WTC11 (cell line): ENCODE measurements at regions not wholly inside any gene's neighbourhood (a gene's known extent, or its start where the extent isn't known, plus 50 kb on each side); places are given as distances from the start of the nearest gene placed in this dataset.

ENCODE experiments used
- ATAC-seq: fragments of 200-7000 bp; cut with Tn5 transposase; 2 replicates; pipeline ENCODE4 v1.10.0; 2021; ENCODE audit warnings: mild to moderate bottlenecking, moderate library complexity
- CTCF ChIA-PET: fragments of 300-600 bp; sonication (Branson Sonifier 250); formaldehyde crosslinking; loops from one replicate; lab custom pipeline; 2021; ENCODE audit warnings: antibody characterized with exemption; lab: Charles Lee
- POLR2A ChIA-PET: fragments of 350-600 bp; sonication (Branson Sonifier 250); formaldehyde crosslinking; loops from one replicate; lab custom pipeline; 2021; ENCODE audit warnings: antibody characterized with exemption; lab: Charles Lee
- DNase-seq: peaks from one replicate; pipeline ENCODE4 v3.0.0; 2021; ENCODE audit warnings: low spot score
- H3K27ac Mint-ChIP-seq: 2 replicates; pipeline ENCODE4 v1.8.0; 2021; ENCODE audit warnings: mixed read lengths
- H3K27me3 Mint-ChIP-seq: 2 replicates; pipeline ENCODE4 v1.8.0; 2021; ENCODE audit warnings: low read depth, mild to moderate bottlenecking, moderate library complexity, mixed read lengths
- H3K36me3 Mint-ChIP-seq: 2 replicates; pipeline ENCODE4 v1.8.0; 2021; ENCODE audit warnings: mixed read lengths
- H3K4me1 Mint-ChIP-seq: 2 replicates; pipeline ENCODE4 v1.8.0; 2022; ENCODE audit warnings: mixed read lengths
- H3K4me3 Mint-ChIP-seq: 2 replicates; pipeline ENCODE4 v1.8.0; 2021; ENCODE audit warnings: mild to moderate bottlenecking, moderate library complexity, mixed read lengths
- H3K9me3 Mint-ChIP-seq: 2 replicates; pipeline ENCODE4 v1.8.0; 2021; ENCODE audit warnings: mixed read lengths
- ATF1 ChIP-seq: sonication (generic); formaldehyde crosslinking; IDR thresholded peaks from 2 replicates; pipeline ENCODE4 v1.8.1; 2023; ENCODE audit warnings: mild to moderate bottlenecking, moderate library complexity, missing genetic modification reagents
- CREM ChIP-seq: sonication (generic); formaldehyde crosslinking; IDR thresholded peaks from 2 replicates; pipeline ENCODE4 v1.8.1; 2022; ENCODE audit warnings: mild to moderate bottlenecking, missing genetic modification reagents, moderate library complexity
- ETV6 ChIP-seq: sonication (generic); formaldehyde crosslinking; IDR thresholded peaks from 2 replicates; pipeline ENCODE4 v1.8.1; 2022; ENCODE audit warnings: mild to moderate bottlenecking, missing genetic modification reagents
- HMGA2 ChIP-seq: fragments of 250-450 bp; sonication (Bioruptor Pico); IDR thresholded peaks from 2 replicates; pipeline ENCODE4 v1.4.0; 2021; ENCODE audit warnings: mild to moderate bottlenecking, moderate library complexity
- MXD4 ChIP-seq: fragments of 250-450 bp; sonication (Bioruptor Pico); IDR thresholded peaks from 2 replicates; pipeline ENCODE4 v1.8.0; 2021; ENCODE audit warnings: mild to moderate bottlenecking, moderate library complexity, borderline replicate concordance
- NFYB ChIP-seq: sonication (generic); formaldehyde crosslinking; conservative IDR thresholded peaks from 2 replicates; pipeline ENCODE4 v1.8.0; 2022; ENCODE audit warnings: low read depth, missing genetic modification reagents
- RORB ChIP-seq: fragments of 250-450 bp; sonication (Bioruptor Pico); IDR thresholded peaks from 2 replicates; pipeline ENCODE4 v1.9.0; 2021; ENCODE audit warnings: mild to moderate bottlenecking
- SMAD3 ChIP-seq: sonication (generic); formaldehyde crosslinking; IDR thresholded peaks from 2 replicates; pipeline ENCODE4 v1.8.0; 2022; ENCODE audit warnings: missing genetic modification reagents, mild to moderate bottlenecking, borderline replicate concordance
- TEAD1 ChIP-seq: sonication (generic); formaldehyde crosslinking; IDR thresholded peaks from 2 replicates; pipeline ENCODE4 v1.8.0; 2022; ENCODE audit warnings: mild to moderate bottlenecking, missing genetic modification reagents
- ZNF317 ChIP-seq: sonication (generic); formaldehyde crosslinking; IDR thresholded peaks from 2 replicates; pipeline ENCODE4 v1.8.1; 2023; ENCODE audit warnings: low read depth, mild to moderate bottlenecking, moderate library complexity, missing genetic modification reagents, borderline replicate concordance
- ZNF423 ChIP-seq: fragments of 250-450 bp; sonication (Bioruptor Pico); IDR thresholded peaks from 2 replicates; pipeline ENCODE4 v2.1.2; 2022; ENCODE audit warnings: mild to moderate bottlenecking, moderate library complexity
- TF ChIP-seq, protein P1 (sequence below): sonication (generic); formaldehyde crosslinking; IDR thresholded peaks from 2 replicates; pipeline ENCODE4 v1.8.1; 2023; ENCODE audit warnings: mild to moderate bottlenecking, missing genetic modification reagents
- TF ChIP-seq, protein P2 (sequence below): sonication (generic); formaldehyde crosslinking; conservative IDR thresholded peaks from 2 replicates; pipeline ENCODE4 v1.8.1; 2022; ENCODE audit warnings: mild to moderate bottlenecking, missing genetic modification reagents
- TF ChIP-seq, protein P3 (sequence below): sonication (generic); formaldehyde crosslinking; IDR thresholded peaks from 2 replicates; pipeline ENCODE4 v1.8.1; 2023; ENCODE audit warnings: mild to moderate bottlenecking, missing genetic modification reagents, moderate library complexity
- TF ChIP-seq, protein P4 (sequence below): sonication (generic); formaldehyde crosslinking; IDR thresholded peaks from 2 replicates; pipeline ENCODE4 v1.8.0; 2023; ENCODE audit warnings: mild to moderate bottlenecking, missing genetic modification reagents
- TF ChIP-seq, protein P5 (sequence below): sonication (generic); formaldehyde crosslinking; IDR thresholded peaks from 2 replicates; pipeline ENCODE4 v1.8.0; 2022; ENCODE audit warnings: missing genetic modification reagents
- TF ChIP-seq, protein P6 (sequence below): sonication (generic); formaldehyde crosslinking; conservative IDR thresholded peaks from 2 replicates; pipeline ENCODE4 v1.8.1; 2023; ENCODE audit warnings: mild to moderate bottlenecking, low read depth, missing genetic modification reagents, moderate library complexity
- TF ChIP-seq, protein P7 (sequence below): fragments of 250-450 bp; sonication (Bioruptor Pico); IDR thresholded peaks from 2 replicates; pipeline ENCODE4 v2.1.2; 2022; ENCODE audit warnings: mild to moderate bottlenecking, moderate library complexity
- TF ChIP-seq, protein P8 (sequence below): fragments of 250-450 bp; sonication (Bioruptor Pico); IDR thresholded peaks from 2 replicates; pipeline ENCODE4 v1.9.0; 2021; ENCODE audit warnings: mild to moderate bottlenecking

DNA sequence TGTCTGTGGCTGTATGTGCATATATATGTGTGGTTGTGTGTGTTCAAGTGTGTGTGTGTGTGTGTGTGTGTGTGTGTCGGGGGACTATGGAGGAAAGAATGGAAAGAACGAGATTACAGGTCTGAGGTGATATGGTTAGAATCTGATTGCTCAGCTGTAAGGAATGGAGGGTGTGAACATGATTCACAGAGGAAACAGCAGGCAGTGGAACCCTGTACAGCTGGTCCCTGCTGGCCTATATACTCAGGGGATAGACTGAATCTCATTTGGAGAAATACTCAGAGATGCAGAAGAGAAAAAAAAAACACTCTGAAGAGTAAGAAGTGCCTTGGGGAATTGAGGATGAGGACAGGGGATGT lies 180.1 kb upstream of the ESRRG start:
- H3K27ac Mint-ChIP-seq = no peak overlapping the region
- TF ChIP-seq, protein P1, sequence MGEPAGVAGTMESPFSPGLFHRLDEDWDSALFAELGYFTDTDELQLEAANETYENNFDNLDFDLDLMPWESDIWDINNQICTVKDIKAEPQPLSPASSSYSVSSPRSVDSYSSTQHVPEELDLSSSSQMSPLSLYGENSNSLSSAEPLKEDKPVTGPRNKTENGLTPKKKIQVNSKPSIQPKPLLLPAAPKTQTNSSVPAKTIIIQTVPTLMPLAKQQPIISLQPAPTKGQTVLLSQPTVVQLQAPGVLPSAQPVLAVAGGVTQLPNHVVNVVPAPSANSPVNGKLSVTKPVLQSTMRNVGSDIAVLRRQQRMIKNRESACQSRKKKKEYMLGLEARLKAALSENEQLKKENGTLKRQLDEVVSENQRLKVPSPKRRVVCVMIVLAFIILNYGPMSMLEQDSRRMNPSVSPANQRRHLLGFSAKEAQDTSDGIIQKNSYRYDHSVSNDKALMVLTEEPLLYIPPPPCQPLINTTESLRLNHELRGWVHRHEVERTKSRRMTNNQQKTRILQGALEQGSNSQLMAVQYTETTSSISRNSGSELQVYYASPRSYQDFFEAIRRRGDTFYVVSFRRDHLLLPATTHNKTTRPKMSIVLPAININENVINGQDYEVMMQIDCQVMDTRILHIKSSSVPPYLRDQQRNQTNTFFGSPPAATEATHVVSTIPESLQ (CRISPR knock-in tag) = no peak
- TF ChIP-seq, protein P2, sequence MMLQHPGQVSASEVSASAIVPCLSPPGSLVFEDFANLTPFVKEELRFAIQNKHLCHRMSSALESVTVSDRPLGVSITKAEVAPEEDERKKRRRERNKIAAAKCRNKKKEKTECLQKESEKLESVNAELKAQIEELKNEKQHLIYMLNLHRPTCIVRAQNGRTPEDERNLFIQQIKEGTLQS = no peak
- TF ChIP-seq ZNF317 (CRISPR knock-in tag) = no peak
- no peak for TF ChIP-seq SMAD3 (CRISPR knock-in tag)
- TF ChIP-seq ETV6 = no peak
- TF ChIP-seq, protein P3, sequence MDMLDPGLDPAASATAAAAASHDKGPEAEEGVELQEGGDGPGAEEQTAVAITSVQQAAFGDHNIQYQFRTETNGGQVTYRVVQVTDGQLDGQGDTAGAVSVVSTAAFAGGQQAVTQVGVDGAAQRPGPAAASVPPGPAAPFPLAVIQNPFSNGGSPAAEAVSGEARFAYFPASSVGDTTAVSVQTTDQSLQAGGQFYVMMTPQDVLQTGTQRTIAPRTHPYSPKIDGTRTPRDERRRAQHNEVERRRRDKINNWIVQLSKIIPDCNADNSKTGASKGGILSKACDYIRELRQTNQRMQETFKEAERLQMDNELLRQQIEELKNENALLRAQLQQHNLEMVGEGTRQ (CRISPR knock-in tag) = no peak
- TF ChIP-seq TEAD1 (CRISPR knock-in tag) = no peak
- TF ChIP-seq HMGA2 (CRISPR knock-in tag) = no peak
- no peak for TF ChIP-seq ZNF423 (CRISPR knock-in tag)
- TF ChIP-seq, protein P4, sequence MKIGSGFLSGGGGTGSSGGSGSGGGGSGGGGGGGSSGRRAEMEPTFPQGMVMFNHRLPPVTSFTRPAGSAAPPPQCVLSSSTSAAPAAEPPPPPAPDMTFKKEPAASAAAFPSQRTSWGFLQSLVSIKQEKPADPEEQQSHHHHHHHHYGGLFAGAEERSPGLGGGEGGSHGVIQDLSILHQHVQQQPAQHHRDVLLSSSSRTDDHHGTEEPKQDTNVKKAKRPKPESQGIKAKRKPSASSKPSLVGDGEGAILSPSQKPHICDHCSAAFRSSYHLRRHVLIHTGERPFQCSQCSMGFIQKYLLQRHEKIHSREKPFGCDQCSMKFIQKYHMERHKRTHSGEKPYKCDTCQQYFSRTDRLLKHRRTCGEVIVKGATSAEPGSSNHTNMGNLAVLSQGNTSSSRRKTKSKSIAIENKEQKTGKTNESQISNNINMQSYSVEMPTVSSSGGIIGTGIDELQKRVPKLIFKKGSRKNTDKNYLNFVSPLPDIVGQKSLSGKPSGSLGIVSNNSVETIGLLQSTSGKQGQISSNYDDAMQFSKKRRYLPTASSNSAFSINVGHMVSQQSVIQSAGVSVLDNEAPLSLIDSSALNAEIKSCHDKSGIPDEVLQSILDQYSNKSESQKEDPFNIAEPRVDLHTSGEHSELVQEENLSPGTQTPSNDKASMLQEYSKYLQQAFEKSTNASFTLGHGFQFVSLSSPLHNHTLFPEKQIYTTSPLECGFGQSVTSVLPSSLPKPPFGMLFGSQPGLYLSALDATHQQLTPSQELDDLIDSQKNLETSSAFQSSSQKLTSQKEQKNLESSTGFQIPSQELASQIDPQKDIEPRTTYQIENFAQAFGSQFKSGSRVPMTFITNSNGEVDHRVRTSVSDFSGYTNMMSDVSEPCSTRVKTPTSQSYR (CRISPR knock-in tag) = no peak
- no peak for TF ChIP-seq CREM
- TF ChIP-seq, all 79 proteins: peak for 0
- CTCF ChIA-PET = no interaction called here
- POLR2A ChIA-PET = no interaction called here
- Mint-ChIP-seq H3K27me3 (no peaks in the 10 kb centered on the region), H3K4me1 (peaks cover 7% of the 10 kb centered on the region; the same call in 1 of the 2 replicates), H3K9me3 (no peaks in the 10 kb centered on the region), H3K4me3 (no peak overlapping the region), H3K36me3 (no peaks in the 10 kb centered on the region)
- ATAC-seq (no peak), DNase-seq (no peak)

DNA sequence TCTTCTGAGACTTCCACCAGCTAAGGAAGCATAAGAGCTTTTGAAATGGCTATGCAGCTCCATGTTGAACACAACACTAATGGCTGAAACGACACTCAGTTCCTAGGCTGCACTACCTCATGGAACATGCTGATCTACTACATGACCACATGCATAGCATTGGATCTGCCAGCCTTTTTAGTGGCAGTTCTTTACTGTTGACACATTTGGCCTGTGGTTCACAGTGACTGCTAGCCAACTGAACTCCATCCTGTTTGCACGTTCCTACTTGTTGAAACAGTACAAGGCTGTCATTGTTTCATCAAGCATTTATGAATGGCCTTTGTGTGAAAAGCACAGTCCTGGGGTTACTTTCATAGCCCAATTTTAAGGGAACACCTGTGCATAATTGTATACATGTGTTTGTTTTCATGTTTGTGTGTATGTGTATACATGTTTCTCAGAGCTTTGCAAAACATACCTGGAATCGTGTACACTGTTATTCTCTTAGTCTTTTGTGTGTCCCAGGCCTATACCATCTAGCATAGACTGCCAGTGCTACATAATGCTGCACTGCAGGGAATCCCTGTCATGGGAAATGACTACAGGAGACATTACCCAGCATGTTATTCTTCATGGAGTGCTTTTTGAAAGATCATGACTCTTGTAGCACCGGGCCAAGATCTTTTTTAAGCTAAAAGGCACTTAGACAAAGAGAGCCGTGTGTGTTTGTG lies 179.6 kb upstream of the ESRRG start:
- Mint-ChIP-seq H3K4me1 (peaks cover 7% of the 10 kb centered on the region; the same call in 1 of the 2 replicates), H3K9me3 (no peaks in the 10 kb centered on the region), H3K36me3 (no peaks in the 10 kb centered on the region), H3K27ac (no peak overlapping the region), H3K4me3 (no peak overlapping the region), H3K27me3 (no peaks in the 10 kb centered on the region)
- ATAC-seq (no peak), DNase-seq (no peak)
- POLR2A ChIA-PET = no interaction called here
- CTCF ChIA-PET = no interaction called here
- TF ChIP-seq NFYB (no peak), RORB (CRISPR knock-in tag) (no peak), ATF1 (CRISPR knock-in tag) (no peak), ZNF423 (CRISPR knock-in tag) (no peak), MXD4 (no peak)
- TF ChIP-seq, protein P5, sequence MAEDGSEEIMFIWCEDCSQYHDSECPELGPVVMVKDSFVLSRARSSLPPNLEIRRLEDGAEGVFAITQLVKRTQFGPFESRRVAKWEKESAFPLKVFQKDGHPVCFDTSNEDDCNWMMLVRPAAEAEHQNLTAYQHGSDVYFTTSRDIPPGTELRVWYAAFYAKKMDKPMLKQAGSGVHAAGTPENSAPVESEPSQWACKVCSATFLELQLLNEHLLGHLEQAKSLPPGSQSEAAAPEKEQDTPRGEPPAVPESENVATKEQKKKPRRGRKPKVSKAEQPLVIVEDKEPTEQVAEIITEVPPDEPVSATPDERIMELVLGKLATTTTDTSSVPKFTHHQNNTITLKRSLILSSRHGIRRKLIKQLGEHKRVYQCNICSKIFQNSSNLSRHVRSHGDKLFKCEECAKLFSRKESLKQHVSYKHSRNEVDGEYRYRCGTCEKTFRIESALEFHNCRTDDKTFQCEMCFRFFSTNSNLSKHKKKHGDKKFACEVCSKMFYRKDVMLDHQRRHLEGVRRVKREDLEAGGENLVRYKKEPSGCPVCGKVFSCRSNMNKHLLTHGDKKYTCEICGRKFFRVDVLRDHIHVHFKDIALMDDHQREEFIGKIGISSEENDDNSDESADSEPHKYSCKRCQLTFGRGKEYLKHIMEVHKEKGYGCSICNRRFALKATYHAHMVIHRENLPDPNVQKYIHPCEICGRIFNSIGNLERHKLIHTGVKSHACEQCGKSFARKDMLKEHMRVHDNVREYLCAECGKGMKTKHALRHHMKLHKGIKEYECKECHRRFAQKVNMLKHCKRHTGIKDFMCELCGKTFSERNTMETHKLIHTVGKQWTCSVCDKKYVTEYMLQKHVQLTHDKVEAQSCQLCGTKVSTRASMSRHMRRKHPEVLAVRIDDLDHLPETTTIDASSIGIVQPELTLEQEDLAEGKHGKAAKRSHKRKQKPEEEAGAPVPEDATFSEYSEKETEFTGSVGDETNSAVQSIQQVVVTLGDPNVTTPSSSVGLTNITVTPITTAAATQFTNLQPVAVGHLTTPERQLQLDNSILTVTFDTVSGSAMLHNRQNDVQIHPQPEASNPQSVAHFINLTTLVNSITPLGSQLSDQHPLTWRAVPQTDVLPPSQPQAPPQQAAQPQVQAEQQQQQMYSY (CRISPR knock-in tag) = no peak
- TF ChIP-seq, protein P6, sequence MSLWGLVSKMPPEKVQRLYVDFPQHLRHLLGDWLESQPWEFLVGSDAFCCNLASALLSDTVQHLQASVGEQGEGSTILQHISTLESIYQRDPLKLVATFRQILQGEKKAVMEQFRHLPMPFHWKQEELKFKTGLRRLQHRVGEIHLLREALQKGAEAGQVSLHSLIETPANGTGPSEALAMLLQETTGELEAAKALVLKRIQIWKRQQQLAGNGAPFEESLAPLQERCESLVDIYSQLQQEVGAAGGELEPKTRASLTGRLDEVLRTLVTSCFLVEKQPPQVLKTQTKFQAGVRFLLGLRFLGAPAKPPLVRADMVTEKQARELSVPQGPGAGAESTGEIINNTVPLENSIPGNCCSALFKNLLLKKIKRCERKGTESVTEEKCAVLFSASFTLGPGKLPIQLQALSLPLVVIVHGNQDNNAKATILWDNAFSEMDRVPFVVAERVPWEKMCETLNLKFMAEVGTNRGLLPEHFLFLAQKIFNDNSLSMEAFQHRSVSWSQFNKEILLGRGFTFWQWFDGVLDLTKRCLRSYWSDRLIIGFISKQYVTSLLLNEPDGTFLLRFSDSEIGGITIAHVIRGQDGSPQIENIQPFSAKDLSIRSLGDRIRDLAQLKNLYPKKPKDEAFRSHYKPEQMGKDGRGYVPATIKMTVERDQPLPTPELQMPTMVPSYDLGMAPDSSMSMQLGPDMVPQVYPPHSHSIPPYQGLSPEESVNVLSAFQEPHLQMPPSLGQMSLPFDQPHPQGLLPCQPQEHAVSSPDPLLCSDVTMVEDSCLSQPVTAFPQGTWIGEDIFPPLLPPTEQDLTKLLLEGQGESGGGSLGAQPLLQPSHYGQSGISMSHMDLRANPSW (CRISPR knock-in tag) = no peak
- TF ChIP-seq, protein P7, sequence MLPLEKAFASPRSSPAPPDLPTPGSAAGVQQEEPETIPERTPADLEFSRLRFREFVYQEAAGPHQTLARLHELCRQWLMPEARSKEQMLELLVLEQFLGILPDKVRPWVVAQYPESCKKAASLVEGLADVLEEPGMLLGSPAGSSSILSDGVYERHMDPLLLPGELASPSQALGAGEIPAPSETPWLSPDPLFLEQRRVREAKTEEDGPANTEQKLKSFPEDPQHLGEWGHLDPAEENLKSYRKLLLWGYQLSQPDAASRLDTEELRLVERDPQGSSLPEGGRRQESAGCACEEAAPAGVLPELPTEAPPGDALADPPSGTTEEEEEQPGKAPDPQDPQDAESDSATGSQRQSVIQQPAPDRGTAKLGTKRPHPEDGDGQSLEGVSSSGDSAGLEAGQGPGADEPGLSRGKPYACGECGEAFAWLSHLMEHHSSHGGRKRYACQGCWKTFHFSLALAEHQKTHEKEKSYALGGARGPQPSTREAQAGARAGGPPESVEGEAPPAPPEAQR = no peak
- TF ChIP-seq, protein P8, sequence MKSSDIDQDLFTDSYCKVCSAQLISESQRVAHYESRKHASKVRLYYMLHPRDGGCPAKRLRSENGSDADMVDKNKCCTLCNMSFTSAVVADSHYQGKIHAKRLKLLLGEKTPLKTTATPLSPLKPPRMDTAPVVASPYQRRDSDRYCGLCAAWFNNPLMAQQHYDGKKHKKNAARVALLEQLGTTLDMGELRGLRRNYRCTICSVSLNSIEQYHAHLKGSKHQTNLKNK = no peak
- TF ChIP-seq, protein P3 (CRISPR knock-in tag) = no peak
